ENCODE measurements at regions not wholly inside any gene's neighbourhood (a gene's known extent, or its start where the extent isn't known, plus 50 kb on each side); places are given as distances from the start of the nearest gene placed in this dataset.
"Not testable (repeated sequence)": the region's sequence is repeated elsewhere in the genome, so short reads cannot be mapped to it uniquely, and the experiment has no call there.

- no peak for DNase-seq (ENCODE audit: low read depth, low spot score)
- Mint-ChIP-seq H3K27me3 (ENCODE audit: low read depth) (peaks cover 9% of the 10 kb centered on the region), H3K9me3 (peaks cover 7% of the 10 kb centered on the region), H3K27ac (ENCODE audit: unreplicated experiment) (no peak overlapping the region), H3K4me1 (no peaks in the 10 kb centered on the region), H3K4me3 (no peak overlapping the region), H3K36me3 (ENCODE audit: low read depth) (no peaks in the 10 kb centered on the region)
- TF ChIP-seq CTCF (conservative IDR thresholded peaks at IDR 0.05) = no peak
These were observed 132.2 kb upstream of the PMCH start for GRCh38 chr12:102329883-102330282.

DNA sequence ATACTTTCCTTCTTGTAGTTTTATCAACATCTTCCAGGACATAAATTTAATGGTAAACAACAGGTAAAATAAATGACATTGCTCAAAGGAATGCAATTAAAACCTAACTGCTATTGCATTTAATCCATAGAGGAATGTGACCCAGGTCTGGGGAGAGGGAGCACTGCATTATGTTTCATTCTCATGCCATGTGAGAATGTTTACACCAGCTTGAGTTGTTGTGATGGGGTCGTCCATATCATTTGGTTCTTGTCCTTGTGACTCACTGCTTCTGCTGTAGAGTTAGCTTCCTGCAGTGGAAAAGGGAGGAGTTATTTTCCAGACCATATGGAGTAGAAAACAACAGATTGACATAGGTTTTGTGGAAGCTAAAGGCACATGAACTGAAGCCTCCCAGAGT lies 129.3 kb upstream of the PMCH start:
- no peak for DNase-seq (ENCODE audit: low read depth, low spot score)
- H3K27me3 Mint-ChIP-seq (ENCODE audit: low read depth) = peaks cover 4% of the 10 kb centered on the region
- TF ChIP-seq CTCF (conservative IDR thresholded peaks at IDR 0.05) = no peak
- no peaks in the 10 kb centered on the region for H3K4me1 Mint-ChIP-seq
- no peak overlapping the region for H3K27ac Mint-ChIP-seq (ENCODE audit: unreplicated experiment)
- H3K36me3 Mint-ChIP-seq (ENCODE audit: low read depth) = no peaks in the 10 kb centered on the region
- peaks cover 3% of the 10 kb centered on the region for H3K9me3 Mint-ChIP-seq
- no peak overlapping the region for H3K4me3 Mint-ChIP-seq

- DNase-seq (ENCODE audit: low read depth, low spot score); H3K27ac Mint-ChIP-seq (ENCODE audit: unreplicated experiment); H3K36me3 Mint-ChIP-seq (ENCODE audit: low read depth); H3K9me3 Mint-ChIP-seq; H3K4me1 Mint-ChIP-seq; H3K27me3 Mint-ChIP-seq (ENCODE audit: low read depth); H3K4me3 Mint-ChIP-seq: not testable (repeated sequence)
These were observed 127.5 kb upstream of the PMCH start for GRCh38 chr12:102325108-102325507.

DNA sequence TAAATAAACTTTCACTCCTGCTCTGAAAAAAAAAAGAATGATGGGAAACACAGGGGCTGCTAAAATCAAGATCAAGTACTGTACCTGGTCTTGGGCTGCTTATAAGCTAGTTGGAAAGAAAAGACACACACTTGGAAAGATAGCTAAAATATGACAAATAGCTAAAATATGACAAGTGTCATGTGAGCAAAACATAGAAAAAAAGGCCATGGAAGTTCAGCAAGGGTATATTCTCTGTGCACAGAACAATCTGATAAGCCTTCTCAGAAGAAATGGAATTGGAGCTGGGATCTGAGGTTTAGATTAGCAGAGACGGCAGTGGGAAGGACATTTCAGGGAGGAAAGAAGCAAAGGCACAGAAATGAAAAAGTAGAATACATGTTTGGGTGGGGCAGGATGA lies 126.2 kb upstream of the PMCH start:
- no peak for TF ChIP-seq CTCF (conservative IDR thresholded peaks at IDR 0.05)
- Mint-ChIP-seq H3K4me3 (no peak overlapping the region), H3K4me1 (no peaks in the 10 kb centered on the region), H3K9me3 (peaks cover 5% of the 10 kb centered on the region), H3K36me3 (ENCODE audit: low read depth) (no peaks in the 10 kb centered on the region), H3K27me3 (ENCODE audit: low read depth) (peaks cover 7% of the 10 kb centered on the region), H3K27ac (ENCODE audit: unreplicated experiment) (no peak overlapping the region)
- DNase-seq (ENCODE audit: low read depth, low spot score) = no peak

GRCh38 chr12:102322254-102322653 lies 124.6 kb upstream of the PMCH start:
- peaks cover 2% of the 10 kb centered on the region for H3K9me3 Mint-ChIP-seq
- no peak for TF ChIP-seq CTCF (conservative IDR thresholded peaks at IDR 0.05)
- no peak overlapping the region for H3K27ac Mint-ChIP-seq (ENCODE audit: unreplicated experiment)
- peaks cover 7% of the 10 kb centered on the region for H3K27me3 Mint-ChIP-seq (ENCODE audit: low read depth)
- no peaks in the 10 kb centered on the region for H3K4me1 Mint-ChIP-seq
- no peaks in the 10 kb centered on the region for H3K36me3 Mint-ChIP-seq (ENCODE audit: low read depth)
- DNase-seq (ENCODE audit: low read depth, low spot score) = no peak
- no peak overlapping the region for H3K4me3 Mint-ChIP-seq

DNA sequence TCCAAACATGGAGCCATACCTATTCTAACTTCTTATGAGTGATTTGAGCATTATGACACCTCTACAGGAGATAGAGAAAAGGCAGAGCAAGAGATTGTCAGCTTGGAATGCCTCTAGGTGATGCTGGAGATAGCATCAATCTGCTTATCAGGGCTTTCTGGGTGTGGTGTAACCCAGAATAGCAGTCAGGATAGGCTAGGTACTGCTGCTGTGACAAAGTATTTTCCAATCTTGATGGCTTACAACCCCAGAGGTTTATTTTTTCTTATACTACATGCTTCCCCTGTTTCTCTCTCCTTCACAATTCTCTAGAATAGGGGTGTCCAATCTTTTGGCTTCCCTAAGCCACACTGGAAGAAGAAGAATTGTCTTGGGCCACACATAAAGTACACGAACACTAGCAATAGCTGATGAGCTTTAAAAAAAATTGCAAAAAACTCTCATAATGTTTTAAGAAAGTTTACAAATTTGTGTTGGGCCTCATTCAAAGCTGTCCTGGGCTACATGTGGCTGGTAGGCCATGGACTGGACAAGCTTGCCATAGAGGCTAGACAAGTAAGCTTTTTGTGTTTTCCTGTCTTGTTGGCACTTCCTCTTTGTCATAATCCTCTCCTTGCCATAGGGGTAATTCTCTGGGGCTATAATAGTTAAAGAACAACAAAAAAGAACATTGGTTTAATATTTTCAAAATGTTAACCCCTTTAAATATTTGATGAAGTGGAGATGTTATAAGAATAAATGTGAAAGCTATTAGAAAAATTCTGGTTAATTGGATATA lies 123.9 kb upstream of the PMCH start:
- Mint-ChIP-seq H3K4me3 (no peak overlapping the region), H3K27ac (ENCODE audit: unreplicated experiment) (no peak overlapping the region), H3K9me3 (peaks cover 2% of the 10 kb centered on the region)

More for the DNA sequence above, 123.9 kb upstream of the PMCH start:
- TF ChIP-seq CTCF (conservative IDR thresholded peaks at IDR 0.05) = no peak
- peaks cover 7% of the 10 kb centered on the region for H3K27me3 Mint-ChIP-seq (ENCODE audit: low read depth)
- no peak for DNase-seq (ENCODE audit: low read depth, low spot score)
- no peaks in the 10 kb centered on the region for H3K36me3 Mint-ChIP-seq (ENCODE audit: low read depth)
- H3K4me1 Mint-ChIP-seq = no peaks in the 10 kb centered on the region

Data from neural crest cell (in vitro differentiated cells).